ENCODE measurements at regions not wholly inside any gene's neighbourhood (a gene's known extent, or its start where the extent isn't known, plus 50 kb on each side); places are given as distances from the start of the nearest gene placed in this dataset.
"Not testable (repeated sequence)": the region's sequence is repeated elsewhere in the genome, so short reads cannot be mapped to it uniquely, and the experiment has no call there.

DNA sequence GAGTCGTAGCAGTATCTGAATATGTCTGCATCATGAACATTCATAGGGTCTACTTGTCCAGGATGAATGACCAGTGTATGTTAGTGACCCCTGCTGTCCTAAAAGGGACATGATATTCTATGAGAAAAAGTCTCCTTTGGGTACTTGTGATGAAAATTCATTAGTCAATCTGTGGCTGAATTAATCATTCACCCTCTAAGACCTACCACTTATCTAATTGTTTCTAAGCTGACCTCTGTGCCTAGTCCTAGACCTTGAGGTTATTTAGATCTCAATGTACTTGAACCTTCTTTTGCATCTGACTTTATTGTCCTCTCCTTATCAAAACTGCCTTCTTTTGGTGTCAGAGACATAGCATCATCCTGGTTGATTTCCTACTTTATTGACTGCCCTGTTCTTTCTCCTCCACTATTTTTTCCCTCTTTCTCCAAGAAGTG lies 799.3 kb downstream of the DIPK2A start:
- no peak for DNase-seq

GRCh38 chr3:144771381-144771870 lies 799.8 kb downstream of the DIPK2A start:
- DNase-seq = no peak

GRCh38 chr3:144772372-144772771 lies 800.7 kb downstream of the DIPK2A start:
- no peak for DNase-seq

DNA sequence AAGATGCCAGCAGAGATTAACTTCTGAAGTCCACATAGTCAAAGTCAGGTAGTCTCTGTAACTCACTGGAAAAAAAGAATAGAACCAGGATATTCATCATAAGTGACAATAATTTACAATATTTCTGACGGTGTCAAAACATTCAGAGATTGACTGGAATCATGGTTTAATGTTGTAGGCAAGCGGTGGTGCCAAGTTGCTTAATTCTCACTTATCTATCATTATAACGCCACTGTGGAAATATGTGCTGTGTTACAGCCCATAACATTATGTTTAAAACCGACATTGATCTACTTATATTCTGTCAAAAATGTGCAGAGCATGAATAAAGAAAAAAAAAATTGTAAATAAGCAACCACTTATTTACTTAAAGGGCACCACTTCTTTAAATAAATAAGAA lies 801.7 kb downstream of the DIPK2A start:
- no peak for DNase-seq

DNA sequence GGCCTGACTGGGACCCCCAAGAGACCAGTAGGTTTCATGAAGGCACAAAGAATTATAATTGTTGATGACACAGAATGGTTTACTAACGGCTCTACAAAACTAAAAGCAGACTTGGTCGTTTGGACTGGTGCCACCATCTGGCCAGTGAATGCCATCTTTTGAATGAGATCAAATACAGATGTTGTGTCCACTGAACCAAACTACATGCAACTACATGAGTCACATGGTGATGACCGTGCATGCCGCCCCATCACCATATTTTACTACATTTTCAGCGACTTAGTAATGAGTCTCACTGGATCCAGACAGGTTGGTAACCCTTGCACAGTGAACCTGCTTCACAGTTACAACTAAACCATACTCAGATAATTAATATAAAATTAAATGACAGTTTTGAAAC lies 803.3 kb downstream of the DIPK2A start:
- DNase-seq = no peak

GRCh38 chr3:144775551-144775950 lies 803.9 kb downstream of the DIPK2A start:
- DNase-seq = no peak

DNA sequence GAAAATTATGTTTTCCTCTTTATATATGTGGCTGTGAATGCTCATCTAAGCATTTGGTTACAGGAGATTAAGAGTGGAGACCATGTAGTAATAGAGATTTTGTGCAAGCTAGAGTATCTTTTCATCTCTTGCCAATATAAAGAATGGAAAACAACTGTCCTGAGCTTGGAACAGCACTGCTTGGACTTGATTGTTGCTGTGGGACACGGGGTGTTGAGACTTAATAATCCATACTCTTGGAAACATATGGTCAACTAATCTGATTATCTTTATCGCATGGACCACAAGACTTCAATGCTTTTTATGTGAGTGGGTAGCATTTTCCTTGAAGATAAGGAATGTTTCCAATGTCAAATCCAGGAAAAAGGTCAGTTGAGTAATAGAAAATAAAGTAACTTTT lies 806.3 kb downstream of the DIPK2A start:
- no peak for DNase-seq

- no peak for DNase-seq
Measured at GRCh38 chr3:144791034-144791433, 819.4 kb downstream of the DIPK2A start.

DNA sequence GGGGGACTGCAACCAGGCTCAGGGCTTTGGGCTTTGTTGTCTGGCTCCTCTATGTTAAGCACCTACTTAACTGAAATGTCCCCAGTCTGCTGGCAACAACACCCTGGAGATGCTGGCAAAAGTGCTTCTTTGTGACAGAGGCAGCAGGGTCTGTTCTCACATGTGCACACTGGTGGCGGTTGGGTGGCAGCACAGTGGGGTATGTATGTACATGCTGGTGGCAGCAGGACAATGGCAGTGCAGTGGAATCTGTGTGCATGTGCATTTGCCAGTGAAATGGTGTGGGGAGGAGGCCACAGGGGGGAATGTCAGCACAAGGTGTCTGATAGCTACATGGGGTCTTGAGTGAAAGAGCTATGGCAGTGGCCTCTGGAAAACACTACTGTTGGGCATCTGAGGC lies 830.3 kb downstream of the DIPK2A start:
- no peak for DNase-seq

DNA sequence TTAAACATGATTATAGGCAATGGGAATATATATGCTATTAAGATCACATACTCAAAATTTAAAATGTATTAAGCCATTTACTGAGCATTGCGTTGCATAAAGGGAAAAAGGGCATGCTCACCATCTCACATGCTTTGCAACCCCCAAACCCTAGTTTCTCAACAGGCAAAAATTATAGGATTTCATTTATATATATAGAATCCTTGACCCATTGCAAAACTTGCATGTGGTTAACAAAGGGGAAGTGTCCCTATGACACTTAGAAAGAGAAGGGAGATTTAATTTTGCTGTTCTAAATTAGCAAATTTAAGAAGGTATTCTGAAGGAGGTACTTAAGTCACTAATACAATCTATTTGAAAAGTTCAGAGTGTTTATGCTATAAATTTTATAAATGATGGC lies 837.8 kb downstream of the DIPK2A start:
- no peak for DNase-seq

GRCh38 chr3:144810160-144810559 lies 838.5 kb downstream of the DIPK2A start:
- no peak for DNase-seq

DNA sequence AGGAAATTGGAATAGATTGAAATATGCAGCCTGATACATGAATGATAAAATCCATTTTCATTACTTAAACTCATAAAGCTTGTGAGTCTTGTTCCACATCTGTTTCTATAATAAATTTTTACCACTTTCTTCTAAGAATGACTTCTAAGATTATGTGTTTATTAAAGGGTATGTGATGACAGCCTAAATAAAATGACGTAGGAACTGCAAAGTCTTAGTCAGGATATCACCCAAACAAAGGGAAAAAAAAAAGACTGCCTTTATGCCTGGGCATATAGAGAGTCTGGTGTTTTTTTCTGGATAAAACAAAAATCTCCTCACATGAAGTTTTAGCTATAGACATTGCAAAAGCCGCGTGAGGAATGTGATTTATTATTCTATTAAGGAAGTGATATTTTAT lies 844.0 kb downstream of the DIPK2A start:
- no peak for DNase-seq

DNA sequence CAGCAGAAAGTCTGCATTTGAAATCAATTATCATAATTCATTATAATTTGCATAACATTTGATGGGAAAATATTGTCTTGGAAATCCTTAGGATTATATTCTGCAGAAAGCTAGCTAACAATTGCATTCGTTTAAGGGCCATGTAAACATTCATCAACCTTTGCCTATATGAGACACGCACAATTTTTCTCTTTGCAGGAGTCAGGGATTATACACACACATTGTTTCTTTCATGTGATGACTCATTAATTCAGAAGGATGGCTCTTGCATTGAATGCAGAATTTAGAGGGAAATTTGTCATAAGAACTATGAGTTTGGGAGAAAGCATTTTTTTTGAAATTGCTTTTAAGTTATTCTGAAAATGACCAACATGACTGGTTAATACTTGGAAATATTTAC lies 844.7 kb downstream of the DIPK2A start:
- DNase-seq = no peak

DNA sequence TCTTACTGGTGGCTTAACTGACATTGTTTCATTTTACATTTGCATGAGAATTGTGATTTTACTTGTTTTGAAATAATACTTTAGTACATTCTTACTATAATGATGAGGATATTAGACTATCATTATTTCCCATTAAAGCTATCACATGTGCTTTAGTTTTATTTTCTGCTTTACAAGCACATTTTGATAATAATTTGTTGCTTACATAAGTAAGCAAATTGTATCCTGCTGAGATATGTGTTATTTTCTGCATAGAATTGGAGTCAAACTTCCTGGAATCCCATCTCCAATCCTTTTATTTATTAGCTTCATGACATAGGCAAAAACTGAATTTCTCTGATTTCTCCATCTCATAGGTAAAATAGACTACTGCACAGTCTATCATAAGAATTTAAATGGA lies 847.4 kb downstream of the DIPK2A start:
- no peak for DNase-seq

DNA sequence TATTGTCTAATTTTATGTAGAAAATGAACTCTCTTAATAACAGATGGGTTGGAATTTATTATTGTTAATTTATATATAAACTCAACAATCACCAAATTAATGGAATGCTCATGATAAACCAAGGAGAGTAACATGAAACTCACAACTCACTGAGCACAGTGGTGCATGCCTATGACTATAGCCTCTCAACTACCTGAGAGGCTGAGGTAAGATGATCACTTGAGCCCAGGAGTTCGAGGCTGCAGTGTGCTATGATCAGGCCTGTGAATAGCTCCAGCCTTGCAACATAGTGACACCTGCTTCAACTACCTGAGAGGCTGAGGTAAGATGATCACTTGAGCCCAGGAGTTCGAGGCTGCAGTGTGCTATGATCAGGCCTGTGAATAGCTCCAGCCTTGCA lies 848.6 kb downstream of the DIPK2A start:
- DNase-seq = not testable (repeated sequence)

GRCh38 chr3:144820726-144821125 lies 849.1 kb downstream of the DIPK2A start:
- DNase-seq = no peak

- DNase-seq = no peak
Measured at GRCh38 chr3:144821583-144821982, 850.0 kb downstream of the DIPK2A start.

DNA sequence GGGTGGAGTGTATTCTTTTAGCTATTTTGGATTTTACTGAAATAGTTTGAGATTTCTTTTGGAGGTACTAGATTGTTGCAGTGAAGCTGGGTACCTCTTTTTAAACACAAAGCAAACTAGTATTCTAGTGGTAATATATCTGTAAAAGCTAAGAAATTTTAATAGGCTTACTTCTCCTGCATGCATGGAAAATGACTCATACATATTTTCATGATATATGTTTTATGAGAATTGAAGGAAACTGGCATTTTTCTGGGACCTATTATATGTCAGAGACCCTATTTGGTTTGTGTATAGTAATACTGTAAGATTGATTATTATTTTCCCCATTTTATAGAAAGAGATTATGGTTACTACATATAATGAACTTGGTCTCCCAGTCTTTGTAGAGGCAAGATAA lies 851.0 kb downstream of the DIPK2A start:
- DNase-seq = no peak

DNA sequence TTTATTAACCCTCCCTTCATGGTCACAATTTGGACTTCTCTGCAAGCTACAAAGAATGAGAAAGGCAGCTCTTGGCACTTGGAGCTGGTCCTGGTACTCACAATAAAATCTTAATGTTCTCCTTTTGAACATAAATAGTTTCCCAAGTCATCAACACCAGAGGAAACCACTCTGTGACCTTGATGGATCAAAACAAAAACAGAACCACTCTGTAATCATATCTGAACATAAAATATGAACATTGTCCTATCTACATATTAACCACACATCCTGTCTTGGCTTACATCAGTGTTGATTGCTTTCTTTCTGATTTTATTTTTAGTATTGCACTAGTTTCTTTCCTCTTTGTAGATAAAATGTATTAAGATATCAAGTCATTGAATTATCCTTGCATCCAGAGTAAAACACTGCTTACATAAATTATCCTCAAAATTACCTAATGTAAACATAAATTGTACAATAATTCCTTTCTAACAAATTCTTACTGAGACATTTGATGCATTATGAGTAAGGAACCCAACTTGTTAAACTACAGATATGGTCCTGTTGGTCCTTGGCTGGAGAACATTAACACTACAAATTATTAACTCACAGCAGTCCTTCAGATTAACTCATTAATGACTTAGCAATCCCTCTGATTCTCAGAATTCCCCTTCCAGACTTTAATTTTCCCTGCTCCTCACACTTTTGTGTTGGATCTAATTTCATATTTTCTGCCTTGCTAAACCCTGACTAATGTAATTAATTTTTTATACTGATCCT lies 860.5 kb downstream of the DIPK2A start:
- DNase-seq = no peak

DNA sequence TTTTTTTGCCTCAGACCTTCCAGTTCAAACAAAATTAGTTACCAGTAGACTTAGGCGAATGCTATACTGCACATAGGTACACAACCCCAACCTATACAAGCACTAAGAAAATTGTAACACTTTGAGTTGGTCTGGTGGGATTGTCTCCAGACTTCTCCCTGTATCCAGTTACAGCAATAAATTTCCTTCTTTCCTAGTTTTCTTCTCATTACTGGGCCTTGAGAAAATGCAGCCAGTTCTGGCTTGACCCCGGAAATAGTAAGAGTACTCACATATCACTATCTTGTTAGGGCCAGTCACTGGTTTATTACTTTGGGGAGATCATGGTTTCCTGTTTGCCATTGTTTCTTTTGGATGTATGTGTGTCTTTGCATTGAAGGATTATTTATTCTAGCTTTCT lies 868.4 kb downstream of the DIPK2A start:
- DNase-seq = no peak

DNA sequence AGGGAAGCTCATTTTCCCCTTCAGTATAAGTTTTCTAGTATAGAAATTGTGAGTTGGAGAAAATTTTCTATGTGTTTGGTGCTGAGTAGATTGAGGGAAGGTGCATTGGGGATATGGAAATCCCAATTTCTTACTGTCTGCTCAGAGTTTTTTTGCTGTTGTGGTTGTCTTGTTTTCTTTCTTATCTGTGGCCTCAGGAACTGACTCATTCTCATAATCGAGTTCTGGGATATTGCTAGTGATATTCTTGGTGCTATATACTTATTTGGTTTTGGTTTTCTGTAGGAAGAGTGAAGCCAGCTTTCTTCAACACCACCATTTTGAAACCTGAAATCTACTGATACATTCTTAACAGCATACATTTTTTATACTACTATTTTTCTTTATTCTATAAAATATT lies 869.2 kb downstream of the DIPK2A start:
- DNase-seq = no peak

- DNase-seq = no peak
Measured at GRCh38 chr3:144843099-144843498, 871.5 kb downstream of the DIPK2A start.

- DNase-seq = no peak
Measured at GRCh38 chr3:144852999-144853398, 881.4 kb downstream of the DIPK2A start.

DNA sequence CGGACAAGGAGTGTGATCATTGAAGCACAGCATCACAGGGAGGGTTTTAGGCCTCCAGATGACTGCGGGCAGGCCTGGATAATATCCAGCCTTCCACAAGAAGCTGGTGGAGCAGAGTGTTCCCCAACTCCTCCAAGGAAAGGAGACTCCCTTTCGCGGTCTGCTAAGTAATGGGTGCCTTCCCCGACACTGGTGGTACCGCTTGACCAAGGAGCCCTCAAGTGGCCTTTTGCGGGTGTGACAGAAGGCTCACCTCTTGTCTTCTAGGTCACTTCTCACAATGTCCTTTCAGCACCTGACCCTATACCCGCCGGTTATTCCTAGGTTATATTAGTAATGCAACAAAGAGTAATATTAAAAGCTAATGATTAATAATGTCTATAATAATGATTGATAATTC lies 882.4 kb downstream of the DIPK2A start:
- DNase-seq = not testable (repeated sequence)

- DNase-seq = no peak
Measured at GRCh38 chr3:144859161-144859560, 887.5 kb downstream of the DIPK2A start.
